Left lung (tissue), 4 donors: ENCODE measurements at regions not wholly inside any gene's neighbourhood (a gene's known extent, or its start where the extent isn't known, plus 50 kb on each side); places are given as distances from the start of the nearest gene placed in this dataset.
"Not testable (repeated sequence)": the region's sequence is repeated elsewhere in the genome, so short reads cannot be mapped to it uniquely, and the experiment has no call there.

Experiments
- ATAC-seq: fragments of 200-7000 bp; cut with Tn5 transposase; one replicate; pipeline ENCODE4 v1.9.1; 2020; ENCODE audit warnings: moderate library complexity
- DNase-seq, 4 donors: peaks; one replicate each; pipeline ENCODE4 v3.0.0-alpha.2; 2013 to 2020
- H3K27ac ChIP-seq, 2 donors: fragments of 200-600 bp; sonication (generic) in 1 of 2; one replicate each; pipeline versions ENCODE4 v1.5.0 to v1.8.0; 2020 to 2021
- H3K27me3 ChIP-seq, 2 donors: fragments of 200-600 bp; sonication (generic) in 1 of 2; one replicate each; pipeline versions ENCODE4 v1.5.0 to v1.8.0; 2020 to 2021
- H3K36me3 ChIP-seq, 2 donors: fragments of 200-600 bp; sonication (generic) in 1 of 2; one replicate each; pipeline versions ENCODE4 v1.5.0 to v1.8.0; 2020 to 2021
- H3K4me1 ChIP-seq, 2 donors: fragments of 200-600 bp; one replicate each; pipeline ENCODE4 v1.8.0; 2021
- H3K4me3 ChIP-seq, 2 donors: fragments of 200-600 bp; sonication (generic) in 1 of 2; one replicate each; pipeline versions ENCODE4 v1.5.0 to v1.8.0; 2020 to 2021; ENCODE audit warnings: mild to moderate bottlenecking in 1 of 2
- H3K9me3 ChIP-seq, 2 donors: fragments of 200-600 bp; sonication (generic) in 1 of 2; one replicate each; pipeline versions ENCODE4 v1.5.0 to v1.8.0; 2020 to 2021
- CTCF ChIP-seq, 2 donors: fragments of 200-600 bp; sonication (generic) in 1 of 2; IDR thresholded peaks; one replicate each; pipeline versions ENCODE4 v1.5.0 to v1.8.0; 2021; ENCODE audit warnings: antibody characterized with exemption in 2 of 2
- intact Hi-C, 2 donors: fragments of 100-400 bp; cut with DNase I; formaldehyde crosslinking; loops; one replicate each; pipeline versions ENCODE4 v1.11.2 to v1.14.2; 2022
- donor health status: DM: no; HTN: yes; CAD: no.
- donor health status: DM: no; HTN: no; CAD: no.

GRCh38 chr5:118479285-118479684 lies 509.1 kb downstream of the DTWD2 start:
- Histone ChIP-seq H3K36me3 (no peaks in the 10 kb centered on the region), H3K9me3 (peaks cover 0 to 31% of the 10 kb centered on the region in 2 donors), H3K27ac (no peak overlapping the region), H3K27me3 (no peaks in the 10 kb centered on the region), H3K4me3 (no peak overlapping the region), H3K4me1 (no peaks in the 10 kb centered on the region)
- ATAC-seq (no peak), DNase-seq (no peak)
- intact Hi-C loops: no loop called here
- no peak for TF ChIP-seq CTCF (IDR thresholded peaks at IDR 0.05)

GRCh38 chr5:118478852-118479251 lies 509.5 kb downstream of the DTWD2 start:
- Histone ChIP-seq H3K9me3 (peaks cover 0 to 29% of the 10 kb centered on the region in 2 donors), H3K27ac (no peak overlapping the region), H3K4me1 (no peaks in the 10 kb centered on the region), H3K36me3 (no peaks in the 10 kb centered on the region), H3K4me3 (no peak overlapping the region), H3K27me3 (no peaks in the 10 kb centered on the region)
- no peak for TF ChIP-seq CTCF (IDR thresholded peaks at IDR 0.05)
- DNase-seq (peak in 1 of 4 donors; percentile 39), ATAC-seq (no peak)
- intact Hi-C loops: no loop called here

DNA sequence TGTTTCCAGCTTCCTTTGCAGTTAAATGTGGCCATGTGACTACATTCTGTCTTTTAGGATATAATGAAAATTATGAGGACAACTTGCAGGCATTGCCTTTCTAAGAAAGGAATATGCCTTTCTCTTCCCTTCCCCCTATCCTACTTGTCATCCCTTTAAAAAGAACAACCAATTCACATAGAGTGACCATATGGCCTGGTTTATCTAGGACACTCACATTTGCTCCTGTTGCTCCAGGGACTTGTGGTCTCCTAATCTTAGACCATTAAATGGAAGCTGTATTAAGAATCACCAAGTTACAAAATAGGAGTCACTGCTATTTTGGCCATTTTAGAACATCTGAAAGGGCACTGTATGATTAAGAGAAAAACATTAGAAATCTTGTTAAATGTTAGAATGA lies 520.3 kb downstream of the DTWD2 start:
- TF ChIP-seq CTCF (IDR thresholded peaks at IDR 0.05): no peak
- no peak for ATAC-seq
- Histone ChIP-seq H3K9me3 (no peaks in the 10 kb centered on the region), H3K4me1 (no peaks in the 10 kb centered on the region), H3K4me3 (no peak overlapping the region), H3K27me3 (no peaks in the 10 kb centered on the region), H3K27ac (no peak overlapping the region), H3K36me3 (no peaks in the 10 kb centered on the region)
- no peak for DNase-seq
- intact Hi-C loops: no loop called here

- Histone ChIP-seq H3K4me1 (no peaks in the 10 kb centered on the region), H3K27me3 (no peaks in the 10 kb centered on the region), H3K36me3 (no peaks in the 10 kb centered on the region), H3K27ac (no peak overlapping the region), H3K9me3 (no peaks in the 10 kb centered on the region), H3K4me3 (no peak overlapping the region)
- no peak for TF ChIP-seq CTCF (IDR thresholded peaks at IDR 0.05)
- intact Hi-C loops: no loop called here
- DNase-seq (no peak), ATAC-seq (no peak)
Measured at GRCh38 chr5:118467103-118467502, 521.2 kb downstream of the DTWD2 start.

GRCh38 chr5:118466418-118466817 lies 521.9 kb downstream of the DTWD2 start:
- H3K4me3 ChIP-seq: no peak overlapping the region
- intact Hi-C loops: no loop called here

DNA sequence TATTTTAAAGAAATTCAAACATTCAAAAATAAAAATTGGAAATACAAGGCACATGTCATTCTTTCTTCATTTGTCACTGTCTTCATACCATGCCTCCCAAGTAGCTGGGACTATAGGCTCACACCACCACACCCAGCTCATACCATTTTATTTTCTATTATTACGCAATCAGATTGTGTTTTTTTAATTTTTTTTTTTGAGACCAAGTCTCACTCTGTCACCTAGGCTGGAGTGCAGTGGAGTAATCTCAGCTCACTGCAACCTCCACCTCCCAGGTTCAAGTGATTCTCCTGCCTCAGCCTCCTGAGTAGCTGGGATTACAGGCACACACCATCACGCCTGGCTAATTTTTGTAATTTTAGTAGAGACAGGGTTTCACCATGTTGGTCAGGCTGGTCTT lies 526.1 kb downstream of the DTWD2 start:
- intact Hi-C loops, H3K9me3 ChIP-seq, H3K27ac ChIP-seq, H3K4me3 ChIP-seq, H3K36me3 ChIP-seq, ATAC-seq, DNase-seq, H3K27me3 ChIP-seq, H3K4me1 ChIP-seq: not testable (repeated sequence)

More at GRCh38 chr5:118466418-118466817, 521.9 kb downstream of the DTWD2 start:
- Histone ChIP-seq H3K36me3 (no peaks in the 10 kb centered on the region), H3K9me3 (no peaks in the 10 kb centered on the region), H3K27ac (no peak overlapping the region), H3K27me3 (no peaks in the 10 kb centered on the region), H3K4me1 (no peaks in the 10 kb centered on the region)
- DNase-seq (no peak), ATAC-seq (no peak)
- TF ChIP-seq CTCF (IDR thresholded peaks at IDR 0.05): no peak
